Breast epithelium (tissue), 3 donors: ENCODE measurements at regions not wholly inside any gene's neighbourhood (a gene's known extent, or its start where the extent isn't known, plus 50 kb on each side); places are given as distances from the start of the nearest gene placed in this dataset.

Experiments
- CTCF ChIP-seq, 3 donors: fragments of 450-650 bp; IDR thresholded peaks; one replicate each; pipeline ENCODE4 v1.5.1; 2016 to 2017; ENCODE audit warnings: antibody characterized with exemption in 3 of 3, mild to moderate bottlenecking in 3 of 3, moderate library complexity in 3 of 3
- POLR2A ChIP-seq: fragments of 450-650 bp; IDR thresholded peaks from one replicate; pipeline ENCODE4 v1.6.1; 2016; ENCODE audit warnings: antibody characterized with exemption, mild to moderate bottlenecking, moderate library complexity

GRCh38 chr7:46739518-46740234 is 818.6 kb upstream of the IGFBP3 start:
- TF ChIP-seq CTCF (IDR thresholded peaks at IDR 0.05): no peak
- no peak for TF ChIP-seq POLR2A
